ENCODE measurements at regions not wholly inside any gene's neighbourhood (a gene's known extent, or its start where the extent isn't known, plus 50 kb on each side); places are given as distances from the start of the nearest gene placed in this dataset.

DNA sequence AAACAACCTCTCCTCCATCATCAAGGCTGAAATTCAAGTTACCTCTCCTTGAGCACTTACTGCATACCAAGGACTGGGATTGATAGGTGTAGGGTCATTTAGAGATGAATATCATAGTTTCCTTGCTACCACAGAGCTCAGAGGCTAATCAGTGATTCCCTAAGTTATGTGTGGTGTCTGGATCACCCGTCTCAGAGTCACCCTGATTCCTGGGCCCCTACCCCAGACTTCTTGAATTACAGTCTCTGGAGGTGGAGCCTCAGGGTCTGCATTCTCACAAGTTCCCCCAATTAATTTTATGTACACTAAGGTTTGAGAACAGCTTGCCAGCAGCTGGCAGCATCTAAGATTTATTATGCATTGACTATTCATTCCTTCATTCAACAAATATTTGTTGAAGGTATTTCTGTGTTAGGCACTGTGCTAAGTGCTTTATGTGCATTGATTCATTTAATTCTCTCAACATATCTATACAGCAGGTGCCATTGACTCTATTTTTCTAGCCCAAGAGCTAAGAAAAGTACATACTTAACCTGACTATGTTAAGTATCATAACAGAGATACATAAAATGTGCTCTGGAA is 182.9 kb upstream of the FGGY start:
- Histone ChIP-seq H4K20me1 (replicated peaks in 1 of 2; ENCODE audit: control insufficient read depth in 1 of 2, insufficient read depth in 2 of 2, low read length in 2 of 2) (no peaks in the 10 kb centered on the region), H2AFZ (ENCODE audit: low read length) (no peak overlapping the region), H2BK5ac (ENCODE audit: low read depth, low read length) (no peak overlapping the region), H3K36me3 (ENCODE audit: control insufficient read depth in 2 of 4, insufficient read depth in 4 of 4, low read length in 3 of 4) (no peaks in the 10 kb centered on the region), H2AK5ac (ENCODE audit: low read depth, low read length) (no peak overlapping the region), H3K4ac (replicated peaks; ENCODE audit: insufficient read length, low read depth, low read length) (no peak overlapping the region), H3K27me3 (replicated peaks in 1 of 4; ENCODE audit: control insufficient read depth in 3 of 4, extremely low read depth in 1 of 4, insufficient read depth in 3 of 4, low read length in 3 of 4) (no peaks in the 10 kb centered on the region), H3K18ac (ENCODE audit: extremely low read depth, low read length) (no peak overlapping the region), H2BK15ac (ENCODE audit: low read length) (no peak overlapping the region), H3K79me2 (ENCODE audit: control insufficient read depth in 1 of 2, insufficient read depth in 2 of 2, low read length in 2 of 2) (no peaks in the 10 kb centered on the region), H3K4me3 (ENCODE audit: extremely low read depth in 1 of 4, insufficient read depth in 2 of 4, low read depth in 3 of 4, low read length in 4 of 4) (no peak overlapping the region), H2BK12ac (ENCODE audit: low read depth, low read length) (no peak overlapping the region), H4K91ac (replicated peaks; ENCODE audit: insufficient read length, low read length) (no peak overlapping the region), H3K4me2 (ENCODE audit: insufficient read depth in 1 of 2, low read depth in 2 of 2, low read length in 2 of 2) (no peak overlapping the region), H3K27ac (ENCODE audit: low read depth, low read length) (no peak overlapping the region), H3K23ac (ENCODE audit: insufficient read length) (no peak overlapping the region), H3K9ac (replicated peaks in 1 of 4; ENCODE audit: extremely low read depth in 1 of 4, low read depth in 3 of 4, low read length in 3 of 4) (no peak overlapping the region), H2BK20ac (ENCODE audit: low read length) (no peak overlapping the region), H3K23me2 (ENCODE audit: low read depth, low read length) (no peaks in the 10 kb centered on the region; the same call in 1 of the 2 replicates), H4K8ac (ENCODE audit: extremely low read depth, insufficient read depth, low read length) (no peak overlapping the region), H3K14ac (ENCODE audit: insufficient read length) (no peak overlapping the region), H2BK120ac (replicated peaks; ENCODE audit: low read depth, low read length) (no peak overlapping the region), H3K56ac (replicated peaks; ENCODE audit: insufficient read length, low read depth, low read length) (no peak overlapping the region), H3K9me3 (ENCODE audit: insufficient read depth in 2 of 2, low read depth in 1 of 2, low read length in 1 of 2) (no peaks in the 10 kb centered on the region), H3K4me1 (replicated peaks in 1 of 4; ENCODE audit: control insufficient read depth in 3 of 4, insufficient read depth in 4 of 4, low read length in 3 of 4) (peaks cover 3 to 13% (median 7%) of the 10 kb centered on the region in 4 experiments; a peak in 6 of 7 replicates), H3K79me1 (ENCODE audit: low read depth, low read length) (no peaks in the 10 kb centered on the region), H4K5ac (ENCODE audit: insufficient read length, low read depth, low read length) (no peak overlapping the region)
- WGBS, 2 experiments (ENCODE audit: extremely low coverage in 1 of 2, insufficient coverage in 1 of 2, insufficient read length in 1 of 2, insufficient replicate concordance in 2 of 2, low coverage in 1 of 2, low lambda C conversion rate in 2 of 2, missing lambda C conversion rate in 1 of 2) = 85% methylated on average over 1 of the region's 1 CpG; no CpG with 5 or more reads in 1 of the 2 experiments
- DNase-seq (ENCODE audit: low read depth in 1 of 2, low spot score in 2 of 2) (no peak), FAIRE-seq (no peak)
- POLR2A ChIA-PET (ENCODE audit: partially characterized antibody) = interaction anchor here (0.7 to 1.2 kb wide), 2 partner anchors 8 to 10 kb away, joined by 3 read pairs; no protein-coding TSS in a partner anchor
- CTCF ChIA-PET (ENCODE audit: partially characterized antibody) = interaction anchor here (0.9 kb wide), 1 partner anchor 35 kb away, joined by 3 read pairs; no protein-coding TSS in a partner anchor
- TF ChIP-seq GABPA (IDR thresholded peaks at IDR 0.05; ENCODE audit: borderline replicate concordance, insufficient read depth, low read length) (no peak), SIRT6 (IDR thresholded peaks at IDR 0.05; ENCODE audit: low read length) (no peak), POLR2AphosphoS5 (IDR thresholded peaks at IDR 0.05; ENCODE audit: low read depth, low read length) (no peak), TEAD4 (IDR thresholded peaks at IDR 0.05; ENCODE audit: low read depth, low read length) (no peak), SP1 (IDR thresholded peaks at IDR 0.05; ENCODE audit: low read depth, low read length) (no peak), CTBP2 (IDR thresholded peaks at IDR 0.05; ENCODE audit: borderline replicate concordance, insufficient read depth, insufficient read length, low read length) (no peak), HDAC6 (IDR thresholded peaks at IDR 0.05; ENCODE audit: low read depth, low read length) (no peak), SIN3A (conservative IDR thresholded peaks at IDR 0.05 in 1 of 2, IDR thresholded peaks at IDR 0.05 in 1 of 2; ENCODE audit: low read depth in 1 of 2, low read length in 2 of 2) (no peak)
- TF ChIP-seq, protein P1, sequence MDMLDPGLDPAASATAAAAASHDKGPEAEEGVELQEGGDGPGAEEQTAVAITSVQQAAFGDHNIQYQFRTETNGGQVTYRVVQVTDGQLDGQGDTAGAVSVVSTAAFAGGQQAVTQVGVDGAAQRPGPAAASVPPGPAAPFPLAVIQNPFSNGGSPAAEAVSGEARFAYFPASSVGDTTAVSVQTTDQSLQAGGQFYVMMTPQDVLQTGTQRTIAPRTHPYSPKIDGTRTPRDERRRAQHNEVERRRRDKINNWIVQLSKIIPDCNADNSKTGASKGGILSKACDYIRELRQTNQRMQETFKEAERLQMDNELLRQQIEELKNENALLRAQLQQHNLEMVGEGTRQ (IDR thresholded peaks at IDR 0.05; ENCODE audit: low read length) = no peak
- TF ChIP-seq, protein P2, sequence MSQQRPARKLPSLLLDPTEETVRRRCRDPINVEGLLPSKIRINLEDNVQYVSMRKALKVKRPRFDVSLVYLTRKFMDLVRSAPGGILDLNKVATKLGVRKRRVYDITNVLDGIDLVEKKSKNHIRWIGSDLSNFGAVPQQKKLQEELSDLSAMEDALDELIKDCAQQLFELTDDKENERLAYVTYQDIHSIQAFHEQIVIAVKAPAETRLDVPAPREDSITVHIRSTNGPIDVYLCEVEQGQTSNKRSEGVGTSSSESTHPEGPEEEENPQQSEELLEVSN (IDR thresholded peaks at IDR 0.05) = no peak
- TF ChIP-seq, protein P3, sequence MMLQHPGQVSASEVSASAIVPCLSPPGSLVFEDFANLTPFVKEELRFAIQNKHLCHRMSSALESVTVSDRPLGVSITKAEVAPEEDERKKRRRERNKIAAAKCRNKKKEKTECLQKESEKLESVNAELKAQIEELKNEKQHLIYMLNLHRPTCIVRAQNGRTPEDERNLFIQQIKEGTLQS (IDR thresholded peaks at IDR 0.05; ENCODE audit: insufficient read depth, low read depth, low read length) = no peak

Data from H1 (cell line).